Keratinocyte (primary cell): ENCODE measurements at regions not wholly inside any gene's neighbourhood (a gene's known extent, or its start where the extent isn't known, plus 50 kb on each side); places are given as distances from the start of the nearest gene placed in this dataset.

Experiments
- DNase-seq: peaks from one replicate; pipeline ENCODE4 v3.0.0-alpha.2; 2011; ENCODE audit warnings: low read depth, missing footprints, low spot score
- FAIRE-seq: peaks from 2 replicates; lab custom pipeline; 2011; peaks lifted over from hg19 to GRCh38; lab: Jason Lieb, UNC
- H2AFZ ChIP-seq: 2 replicates; pipeline ENCODE4 v1.6.0; 2012; ENCODE audit warnings: low read length, control low read depth, inconsistent platforms; ENCODE audit not compliant: control insufficient read depth
- H3K27ac ChIP-seq: 2 replicates; pipeline ENCODE4 v1.5.1; 2011; ENCODE audit warnings: low read length; ENCODE audit not compliant: control insufficient read depth, insufficient read depth
- H3K27me3 ChIP-seq: 3 replicates; pipeline ENCODE4 v1.6.0; 2011; ENCODE audit warnings: low read length; ENCODE audit not compliant: control insufficient read depth, insufficient read depth; ENCODE audit errors: extremely low read depth
- H3K36me3 ChIP-seq, 2 experiments: 2 replicates in 1 of 2; 3 replicates in 1 of 2; pipeline ENCODE4 v1.5.1; 2011; ENCODE audit warnings: low read length in 2 of 2, mild to moderate bottlenecking in 1 of 2; ENCODE audit not compliant: control insufficient read depth in 2 of 2, insufficient read depth in 2 of 2; ENCODE audit errors: extremely low read depth in 1 of 2
- H3K4me1 ChIP-seq: 3 replicates; pipeline ENCODE4 v1.5.1; 2011; ENCODE audit warnings: low read length; ENCODE audit not compliant: control insufficient read depth, insufficient read depth; ENCODE audit errors: extremely low read depth
- H3K4me2 ChIP-seq: 3 replicates; pipeline ENCODE4 v1.6.0; 2011; ENCODE audit warnings: low read depth, low read length; ENCODE audit not compliant: control insufficient read depth, insufficient read depth; ENCODE audit errors: extremely low read depth
- H3K4me3 ChIP-seq, 3 experiments: fragments of 200-600 bp in 1 of 3; sonication (generic) in 1 of 3; 2 replicates in 2 of 3; 3 replicates in 1 of 3; pipeline ENCODE4 v1.5.1; 2011 to 2016; ENCODE audit warnings: low read length in 3 of 3, mild to moderate bottlenecking in 3 of 3, control low read depth in 2 of 3, inconsistent platforms in 1 of 3, low read depth in 1 of 3, mixed read lengths in 1 of 3, mixed run types in 1 of 3, moderate library complexity in 1 of 3; ENCODE audit not compliant: control insufficient read depth in 2 of 3, insufficient read depth in 2 of 3; ENCODE audit errors: extremely low read depth in 1 of 3
- H3K79me2 ChIP-seq: 2 replicates; pipeline ENCODE4 v1.6.0; 2012; ENCODE audit warnings: low read length; ENCODE audit not compliant: control insufficient read depth, insufficient read depth
- H3K9ac ChIP-seq: 3 replicates; pipeline ENCODE4 v1.6.0; 2011; ENCODE audit warnings: low read length; ENCODE audit not compliant: control insufficient read depth, insufficient read depth; ENCODE audit errors: extremely low read depth
- H3K9me1 ChIP-seq: 3 replicates; pipeline ENCODE4 v1.6.0; 2011; ENCODE audit warnings: low read length; ENCODE audit not compliant: control insufficient read depth, insufficient read depth; ENCODE audit errors: extremely low read depth
- H3K9me3 ChIP-seq: 2 replicates; pipeline ENCODE4 v1.5.1; 2012; ENCODE audit warnings: low read depth, low read length; ENCODE audit not compliant: control insufficient read depth
- H4K20me1 ChIP-seq: 3 replicates; pipeline ENCODE4 v1.6.0; 2011; ENCODE audit warnings: low read length; ENCODE audit not compliant: control insufficient read depth, insufficient read depth; ENCODE audit errors: extremely low read depth
- CTCF ChIP-seq, 3 experiments: IDR thresholded peaks in 1 of 3; conservative IDR thresholded peaks in 1 of 3; optimal IDR thresholded peaks in 1 of 3; 2 replicates in 2 of 3; 3 replicates in 1 of 3; pipeline versions ENCODE3 to v1.5.1; 2011; ENCODE audit warnings: low read length in 3 of 3, mild to moderate bottlenecking in 3 of 3, moderate library complexity in 2 of 3, control low read depth in 1 of 3, inconsistent platforms in 1 of 3; ENCODE audit not compliant: insufficient read depth in 2 of 3; ENCODE audit errors: extremely low read depth in 1 of 3
- EZH2 ChIP-seq: IDR thresholded peaks from one replicate; pipeline ENCODE4 v1.6.1; 2012; ENCODE audit warnings: inconsistent platforms, mild to moderate bottlenecking, low read length, moderate library complexity
- dilution Hi-C: fragments of 300-500 bp; cut with MboI; formaldehyde crosslinking; loops from one replicate; pipeline ENCODE4 v1.7.0; 2020; ENCODE audit warnings: low sequenced_read_pairs; ENCODE audit not compliant: extremely low pct_ligation_motif_present

- DNase-seq, result no peak
- no peak overlapping the region for H3K9ac ChIP-seq
- H4K20me1 ChIP-seq, result no peaks in the 10 kb centered on the region
- H3K79me2 ChIP-seq, result no peaks in the 10 kb centered on the region
- H3K4me2 ChIP-seq, result no peak overlapping the region
- no peaks in the 10 kb centered on the region for H3K4me1 ChIP-seq
- no peak for FAIRE-seq
- no peaks in the 10 kb centered on the region for H3K36me3 ChIP-seq
- H3K4me3 ChIP-seq, result no peak overlapping the region
- H3K27ac ChIP-seq, result no peak overlapping the region
- no peaks in the 10 kb centered on the region for H3K9me3 ChIP-seq
- no peaks in the 10 kb centered on the region for H3K9me1 ChIP-seq
- H3K27me3 ChIP-seq, result no peaks in the 10 kb centered on the region
- no peak for TF ChIP-seq EZH2
- no peak for TF ChIP-seq CTCF (optimal IDR thresholded peaks at IDR 0.05 in 1 of 3, IDR thresholded peaks at IDR 0.05 in 1 of 3, conservative IDR thresholded peaks at IDR 0.05 in 1 of 3; ENCODE audit: extremely low read depth in 1 of 3, insufficient read depth in 2 of 3, low read length in 3 of 3)
- H2AFZ ChIP-seq, result no peak overlapping the region
- dilution Hi-C loops, result no loop called here
These were observed 527.5 kb downstream of the INHBA start for GRCh38 chr7:41175435-41175834.

- Histone ChIP-seq H3K4me2 (no peak overlapping the region), H3K4me3 (no peak overlapping the region), H3K4me1 (no peaks in the 10 kb centered on the region), H3K9me3 (no peaks in the 10 kb centered on the region), H4K20me1 (no peaks in the 10 kb centered on the region), H3K9me1 (no peaks in the 10 kb centered on the region), H3K9ac (no peak overlapping the region), H3K79me2 (no peaks in the 10 kb centered on the region), H3K27ac (no peak overlapping the region), H3K27me3 (no peaks in the 10 kb centered on the region), H3K36me3 (no peaks in the 10 kb centered on the region), H2AFZ (no peak overlapping the region)
- FAIRE-seq (no peak), DNase-seq (no peak)
- dilution Hi-C loops, result no loop called here
- no peak for TF ChIP-seq EZH2
- TF ChIP-seq CTCF (optimal IDR thresholded peaks at IDR 0.05 in 1 of 3, IDR thresholded peaks at IDR 0.05 in 1 of 3, conservative IDR thresholded peaks at IDR 0.05 in 1 of 3; ENCODE audit: extremely low read depth in 1 of 3, insufficient read depth in 2 of 3, low read length in 3 of 3), result no peak
These were observed 528.4 kb downstream of the INHBA start for GRCh38 chr7:41174521-41174920.
